ENCODE measurements at regions not wholly inside any gene's neighbourhood (a gene's known extent, or its start where the extent isn't known, plus 50 kb on each side); places are given as distances from the start of the nearest gene placed in this dataset.
"Not testable (repeated sequence)": the region's sequence is repeated elsewhere in the genome, so short reads cannot be mapped to it uniquely, and the experiment has no call there.

- no peak for TF ChIP-seq CTCF (conservative IDR thresholded peaks at IDR 0.05)
- Histone ChIP-seq H4K91ac (ENCODE audit: insufficient read length, low read depth, low read length) (no peak overlapping the region), H3K79me1 (ENCODE audit: insufficient read depth, low read depth, low read length, poor library complexity, severe bottlenecking) (no peaks in the 10 kb centered on the region), H3K4me2 (ENCODE audit: insufficient read depth, insufficient read length, low read length) (no peak overlapping the region), H2AFZ (ENCODE audit: low read length) (no peak overlapping the region), H3K27me3 (ENCODE audit: insufficient read depth, low read length) (no peaks in the 10 kb centered on the region), H4K5ac (ENCODE audit: insufficient read length, low read depth, low read length) (no peak overlapping the region), H3K56ac (ENCODE audit: insufficient read length, low read depth, low read length) (no peak overlapping the region), H3K14ac (ENCODE audit: insufficient read depth, low read length) (no peak overlapping the region; the same call in 1 of the 2 replicates), H2BK120ac (ENCODE audit: low read depth, low read length, poor library complexity, severe bottlenecking) (no peak overlapping the region), H3K18ac (ENCODE audit: insufficient read length, low read depth, low read length) (no peak overlapping the region), H2BK12ac (ENCODE audit: insufficient read length, low read depth, low read length) (no peak overlapping the region), H2BK20ac (ENCODE audit: low read depth, low read length, poor library complexity, severe bottlenecking) (no peak overlapping the region), H3K23ac (ENCODE audit: insufficient read length, low read depth, low read length) (no peak overlapping the region), H2BK15ac (ENCODE audit: low read depth, low read length) (no peak overlapping the region), H3K4me1 (ENCODE audit: insufficient read depth, low read length) (no peaks in the 10 kb centered on the region), H4K20me1 (ENCODE audit: control insufficient read depth, insufficient read depth, insufficient read length) (no peaks in the 10 kb centered on the region), H3T11ph (ENCODE audit: low read length) (no peak overlapping the region), H4K8ac (replicated peaks; ENCODE audit: insufficient read length, low read depth, low read length) (no peak overlapping the region), H3K9me3 (ENCODE audit: control insufficient read depth, low read depth, low read length) (no peaks in the 10 kb centered on the region), H3K23me2 (ENCODE audit: insufficient read length, low read depth, low read length, poor library complexity, severe bottlenecking) (no peaks in the 10 kb centered on the region), H2AK5ac (ENCODE audit: insufficient read length, low read length) (no peak overlapping the region), H2BK5ac (ENCODE audit: insufficient read length, low read length) (no peak overlapping the region), H3K9ac (ENCODE audit: extremely low read depth, insufficient read length, low read length) (no peak overlapping the region), H3K4ac (ENCODE audit: low read depth, low read length) (no peak overlapping the region), H3K79me2 (ENCODE audit: insufficient read depth, low read length) (no peaks in the 10 kb centered on the region), H3K27ac (ENCODE audit: insufficient read length, low read depth, low read length) (no peak overlapping the region)
- Mint-ChIP-seq H3K9me3 (0 out of 5 replicates have a peak, but pooled peaks cover 0 to 2% of the 10 kb centered on the region in 2 experiments), H3K4me1 (peaks cover 12 to 15% of the 10 kb centered on the region in 2 experiments), H3K27ac (no peak overlapping the region; a peak in 1 of 7 replicates), H3K27me3 (ENCODE audit: low read depth) (peaks cover 2% of the 10 kb centered on the region; the same call in 1 of the 2 replicates), H3K36me3 (ENCODE audit: insufficient read depth in 1 of 3, low read depth in 3 of 3) (no peaks in the 10 kb centered on the region; a peak in 1 of 7 replicates), H3K4me3 (no peak overlapping the region)
- no peak for DNase-seq
- WGBS (ENCODE audit: extremely low coverage, insufficient read length, low lambda C conversion rate): no CpG with 5 or more reads among the region's 5 CpGs
Observed at GRCh38 chr15:59791079-59791478, 102.0 kb upstream of the BNIP2 start.

GRCh38 chr15:59786466-59786865 lies 97.3 kb upstream of the BNIP2 start:
- not testable (repeated sequence) for H4K5ac ChIP-seq (ENCODE audit: insufficient read length, low read depth, low read length); H2AFZ ChIP-seq (ENCODE audit: low read length); H3K36me3 Mint-ChIP-seq (ENCODE audit: insufficient read depth in 1 of 3, low read depth in 3 of 3); H2BK20ac ChIP-seq (ENCODE audit: low read depth, low read length, poor library complexity, severe bottlenecking); H3K27me3 Mint-ChIP-seq (ENCODE audit: low read depth); H3K14ac ChIP-seq (ENCODE audit: insufficient read depth, low read length); H3K23ac ChIP-seq (ENCODE audit: insufficient read length, low read depth, low read length); H2BK120ac ChIP-seq (ENCODE audit: low read depth, low read length, poor library complexity, severe bottlenecking); H3K4me1 ChIP-seq (ENCODE audit: insufficient read depth, low read length); H3K18ac ChIP-seq (ENCODE audit: insufficient read length, low read depth, low read length); H2AK5ac ChIP-seq (ENCODE audit: insufficient read length, low read length); H3K27me3 ChIP-seq (ENCODE audit: insufficient read depth, low read length); H3K9me3 ChIP-seq (ENCODE audit: control insufficient read depth, low read depth, low read length); H3K9me3 Mint-ChIP-seq; H3K79me1 ChIP-seq (ENCODE audit: insufficient read depth, low read depth, low read length, poor library complexity, severe bottlenecking); DNase-seq; H2BK12ac ChIP-seq (ENCODE audit: insufficient read length, low read depth, low read length); H3T11ph ChIP-seq (ENCODE audit: low read length); H3K27ac ChIP-seq (ENCODE audit: insufficient read length, low read depth, low read length); H3K27ac Mint-ChIP-seq; H3K56ac ChIP-seq (ENCODE audit: insufficient read length, low read depth, low read length); H2BK5ac ChIP-seq (ENCODE audit: insufficient read length, low read length); H3K4me3 Mint-ChIP-seq; H3K79me2 ChIP-seq (ENCODE audit: insufficient read depth, low read length); H4K20me1 ChIP-seq (ENCODE audit: control insufficient read depth, insufficient read depth, insufficient read length); H2BK15ac ChIP-seq (ENCODE audit: low read depth, low read length); H3K9ac ChIP-seq (ENCODE audit: extremely low read depth, insufficient read length, low read length); H4K8ac ChIP-seq (replicated peaks; ENCODE audit: insufficient read length, low read depth, low read length); H4K91ac ChIP-seq (ENCODE audit: insufficient read length, low read depth, low read length); H3K23me2 ChIP-seq (ENCODE audit: insufficient read length, low read depth, low read length, poor library complexity, severe bottlenecking); H3K4me2 ChIP-seq (ENCODE audit: insufficient read depth, insufficient read length, low read length); H3K4ac ChIP-seq (ENCODE audit: low read depth, low read length)
- WGBS (ENCODE audit: extremely low coverage, insufficient read length, low lambda C conversion rate): no CpG with 5 or more reads among the region's 3 CpGs
- H3K4me1 Mint-ChIP-seq: peaks cover 9 to 12% of the 10 kb centered on the region in 2 experiments

Measured in H9 (cell line).